Fibroblast of skin of right biceps (primary cell): ENCODE measurements at regions not wholly inside any gene's neighbourhood (a gene's known extent, or its start where the extent isn't known, plus 50 kb on each side); places are given as distances from the start of the nearest gene placed in this dataset.
"Not testable (repeated sequence)": the region's sequence is repeated elsewhere in the genome, so short reads cannot be mapped to it uniquely, and the experiment has no call there.

Source experiments
- DNase-seq: peaks from one replicate; pipeline ENCODE4 v3.0.0-alpha.2; 2013

DNA sequence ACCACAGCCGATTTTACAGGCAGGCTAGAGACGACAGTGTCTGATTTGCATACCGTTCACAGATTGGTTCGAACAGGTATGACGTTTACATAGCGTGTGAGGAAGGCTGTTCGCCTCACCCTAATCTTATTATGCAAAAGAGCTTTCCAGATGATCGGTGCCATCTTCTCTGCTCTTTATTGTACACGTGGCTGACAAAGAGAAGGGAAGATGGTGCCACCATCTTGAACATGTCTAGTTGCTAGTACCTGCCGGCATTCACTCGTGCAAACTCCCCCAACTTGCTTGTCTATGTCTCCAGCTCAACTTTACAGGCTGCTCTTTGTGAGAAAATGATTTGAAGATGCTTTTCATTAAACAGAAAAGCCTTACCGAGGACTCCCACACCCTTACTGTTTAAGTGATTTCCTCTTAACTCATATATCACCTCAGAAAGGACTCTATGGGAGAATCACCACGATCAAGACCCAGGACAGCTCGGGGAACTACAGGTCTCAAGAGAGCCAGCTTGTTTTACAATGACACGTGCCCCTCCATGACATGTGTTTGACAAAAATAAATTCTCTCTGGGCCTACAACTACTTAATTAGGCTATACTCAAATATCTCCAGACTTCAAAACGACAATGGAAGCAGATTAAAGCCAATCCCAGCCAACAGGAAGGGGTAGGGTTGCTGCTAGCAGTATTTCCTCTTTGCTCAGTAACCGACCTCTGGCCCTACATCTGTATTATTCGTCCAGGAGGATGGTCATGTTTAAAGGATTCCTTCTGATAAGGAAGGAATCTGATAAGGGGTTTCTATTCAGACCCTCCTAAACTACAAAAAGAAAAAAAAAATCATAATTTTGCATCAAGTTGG, 480.6 kb downstream of the TMEM114 start:
- DNase-seq: no peak

DNA sequence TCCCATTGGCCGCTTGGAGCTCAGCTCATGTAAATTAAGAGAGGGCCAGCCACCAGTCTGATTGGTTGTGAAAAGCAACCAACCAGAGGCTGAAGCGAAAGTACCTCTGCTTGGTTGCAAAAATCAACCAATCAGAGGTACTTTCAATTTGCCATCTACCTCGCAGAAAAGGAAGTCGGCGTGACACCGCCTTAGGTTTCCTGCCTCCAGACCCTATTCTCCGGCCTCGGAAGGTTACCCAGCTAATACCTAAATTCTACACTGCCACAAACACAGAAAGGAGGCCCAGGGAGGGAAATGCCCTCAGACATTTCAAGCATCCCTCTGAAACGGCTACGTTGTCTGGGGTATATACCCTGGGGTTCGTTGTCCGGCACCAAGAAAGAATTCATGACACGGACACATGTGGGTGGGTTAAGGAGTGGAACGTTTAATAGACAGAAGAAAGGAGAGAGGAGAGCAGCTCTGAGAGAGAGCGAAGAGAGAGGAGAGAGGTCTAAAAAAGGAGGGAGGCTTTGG, 481.3 kb downstream of the TMEM114 start:
- DNase-seq: no peak

DNA sequence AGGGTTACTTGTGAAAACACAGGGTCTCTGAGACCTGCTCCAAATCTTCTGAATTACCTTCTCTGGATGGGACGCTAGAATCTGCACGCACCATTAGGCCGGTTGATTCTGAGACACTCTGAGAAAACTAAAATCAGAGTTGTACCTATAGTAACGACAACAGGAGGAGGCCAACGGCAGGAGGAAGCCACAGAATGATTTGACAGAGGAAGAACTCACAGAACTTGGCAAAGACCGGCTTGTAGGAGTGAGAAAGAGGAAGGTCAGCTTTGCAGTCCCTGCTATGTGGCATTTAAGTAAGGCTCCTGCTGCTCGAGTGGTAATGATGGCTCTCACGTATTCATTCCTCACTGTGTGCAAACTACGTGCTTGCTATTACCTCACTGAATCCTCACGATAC, 483.0 kb downstream of the TMEM114 start:
- no peak for DNase-seq

DNA sequence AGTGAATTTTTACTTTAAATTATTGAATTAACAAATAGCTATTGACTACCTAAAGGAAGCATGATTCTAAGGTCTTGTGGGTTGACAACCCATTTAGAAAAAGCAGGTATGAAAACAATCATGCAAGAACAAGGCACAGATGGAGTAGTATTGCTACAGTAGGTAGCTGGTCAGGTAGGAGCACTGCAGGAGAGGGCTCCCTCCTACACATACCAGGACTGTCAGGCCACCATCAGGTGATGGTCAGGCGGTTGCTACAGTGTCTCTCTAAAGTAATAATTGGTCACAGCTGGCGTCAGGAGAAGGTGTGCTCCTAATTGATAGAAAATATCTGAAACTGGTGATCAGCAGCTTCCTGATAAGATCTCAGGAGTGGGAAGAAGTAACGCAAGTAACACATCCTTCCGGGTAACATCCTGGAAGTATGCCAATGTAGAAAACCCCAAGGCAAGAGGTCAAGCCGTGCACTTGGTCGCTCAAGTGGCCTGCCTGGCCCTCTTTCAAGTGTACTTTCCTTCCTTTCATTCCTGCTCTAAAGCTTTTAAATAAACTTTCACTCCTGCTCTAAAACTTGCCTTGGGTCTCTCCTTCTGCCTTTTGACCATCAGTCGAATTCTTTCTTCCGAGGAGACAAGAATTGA, 486.5 kb downstream of the TMEM114 start:
- DNase-seq: no peak

DNA sequence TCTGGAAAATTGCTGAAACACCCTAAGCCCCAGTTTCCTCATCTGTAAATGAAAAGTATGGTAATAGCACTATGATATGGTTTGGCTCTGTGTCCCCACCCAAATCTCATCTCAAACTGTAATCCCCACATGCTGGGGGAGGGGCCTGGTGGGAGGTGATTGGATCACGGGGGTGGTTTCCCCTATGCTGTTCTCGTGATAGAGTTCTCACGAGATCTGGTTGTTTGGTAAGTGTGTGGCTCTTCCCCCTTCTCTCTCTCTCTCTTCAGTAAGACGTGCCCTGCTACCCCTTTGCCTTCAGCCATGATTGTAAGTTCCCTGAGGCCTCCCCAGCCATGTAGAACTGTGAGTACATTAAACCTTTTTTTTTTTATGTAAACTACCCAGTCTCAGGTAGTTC, 490.7 kb downstream of the TMEM114 start:
- DNase-seq: no peak

DNA sequence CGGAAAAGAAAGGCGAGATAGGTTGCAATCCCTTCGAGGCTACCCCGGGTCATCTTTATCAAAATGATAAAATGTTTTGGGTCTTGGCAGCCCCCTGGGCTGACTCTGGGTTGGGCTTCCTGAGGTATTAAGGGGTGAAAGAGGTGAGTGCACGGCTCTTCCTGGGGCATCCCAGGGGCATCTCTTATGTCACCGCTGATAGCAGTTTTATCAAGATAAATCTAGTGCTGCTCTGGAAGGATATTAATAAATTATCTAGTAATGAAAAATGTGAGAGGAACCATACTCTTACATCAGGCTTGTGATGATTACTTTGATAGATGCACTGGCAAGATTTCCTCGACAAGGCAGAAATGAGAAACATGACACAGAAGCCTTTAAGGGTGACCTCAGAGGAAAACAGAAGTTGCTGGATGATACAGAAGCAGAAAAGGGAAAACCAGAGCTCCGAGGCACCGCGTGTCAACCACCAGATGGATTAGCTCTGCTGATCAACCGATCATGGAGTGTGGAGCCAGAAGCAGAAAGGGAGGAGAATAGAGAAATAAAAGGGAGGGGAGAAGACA, 491.3 kb downstream of the TMEM114 start:
- no peak for DNase-seq

DNA sequence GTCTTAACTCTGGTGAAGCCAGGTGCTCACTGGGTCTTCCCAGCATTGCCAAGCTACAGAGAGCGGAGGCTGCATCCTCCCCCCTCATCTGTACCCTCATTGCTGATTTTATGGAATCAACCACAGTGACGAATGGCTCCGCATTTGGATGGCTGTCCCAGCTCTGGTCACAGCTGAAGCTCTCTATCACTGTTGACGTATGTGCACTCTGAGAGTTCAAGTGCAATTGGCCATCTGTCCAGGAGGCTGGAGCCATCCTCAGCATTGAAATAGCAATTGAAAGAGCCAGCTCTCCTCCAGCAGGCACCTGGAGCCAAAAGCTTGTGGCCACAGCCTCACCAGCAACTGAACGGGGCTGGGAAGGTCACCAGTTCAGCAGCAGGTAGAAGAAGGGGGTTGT, 494.1 kb downstream of the TMEM114 start:
- no peak for DNase-seq

DNA sequence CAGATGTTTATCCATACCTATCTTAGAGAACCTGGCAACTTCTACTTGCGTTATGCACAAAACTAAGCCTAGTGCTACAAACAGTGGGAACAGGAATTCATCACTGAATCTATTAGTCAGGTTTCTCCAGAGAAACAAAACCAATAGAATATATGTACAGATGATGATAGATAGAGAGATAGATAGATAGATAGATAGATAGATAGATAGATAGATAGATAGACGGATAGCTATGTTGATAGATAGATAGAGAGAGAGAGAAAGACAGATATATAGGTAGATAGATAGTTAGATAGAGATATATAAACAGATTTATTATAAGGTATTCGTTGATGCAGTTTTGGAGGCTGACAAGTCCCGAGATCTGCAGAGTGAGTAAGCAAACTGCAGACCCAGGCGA, 495.6 kb downstream of the TMEM114 start:
- no peak for DNase-seq

DNA sequence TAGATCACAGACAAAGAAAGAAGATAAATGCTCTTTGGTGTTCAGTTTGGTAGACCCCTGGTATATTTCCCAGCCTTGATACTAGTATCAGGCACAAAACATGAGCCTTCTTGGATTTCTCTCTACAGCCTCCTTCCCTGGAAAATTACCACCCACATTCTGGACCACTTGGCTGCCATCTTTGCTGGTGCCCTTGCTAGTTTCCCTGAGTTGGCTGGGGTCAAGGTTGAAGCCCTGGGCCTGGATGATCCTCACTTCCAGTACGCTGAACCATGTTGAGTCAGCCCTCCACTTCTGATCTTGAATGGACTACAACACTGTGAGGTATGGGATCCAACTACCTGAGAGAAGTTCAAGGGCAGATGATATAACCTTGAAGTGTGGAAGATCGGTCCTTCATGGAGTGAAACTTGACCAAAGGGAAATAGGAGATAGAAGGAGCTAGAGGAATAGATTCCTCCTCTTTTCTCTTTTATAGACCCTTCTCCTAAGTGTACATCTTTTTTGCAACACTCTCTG, 501.4 kb downstream of the TMEM114 start:
- DNase-seq: no peak

DNA sequence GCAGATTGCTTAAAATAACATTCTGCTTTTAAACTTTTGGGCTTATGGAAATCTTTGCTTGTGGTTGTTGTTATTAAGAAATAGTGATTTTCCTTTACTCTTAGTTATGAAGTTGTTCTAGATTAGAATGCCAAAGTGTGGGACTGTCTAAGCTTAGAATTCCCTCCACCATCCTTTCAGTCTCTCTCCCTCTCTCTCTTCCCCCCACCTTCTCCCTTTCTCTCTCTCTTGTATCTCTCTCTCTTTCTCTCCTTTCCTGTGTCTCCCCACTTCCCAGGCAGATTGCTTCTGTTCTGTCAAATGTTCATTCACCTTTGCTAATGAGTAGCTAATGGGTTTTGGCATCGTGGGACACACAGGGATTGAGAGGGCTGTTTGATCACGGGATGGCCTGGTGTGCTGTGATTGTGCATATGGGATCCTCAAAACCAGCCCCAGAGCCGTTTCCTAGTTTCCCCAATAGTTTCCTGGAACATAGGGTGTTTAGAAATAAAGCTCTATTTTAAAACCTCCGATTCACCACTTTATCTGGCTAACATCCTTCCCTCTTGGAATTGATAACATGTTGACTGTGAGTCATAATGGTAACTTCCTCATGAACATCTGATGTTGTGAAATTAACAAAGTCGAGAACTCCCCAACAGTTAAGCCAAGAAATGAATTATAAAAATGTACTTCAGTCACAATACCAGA, 502.6 kb downstream of the TMEM114 start:
- no peak for DNase-seq

DNA sequence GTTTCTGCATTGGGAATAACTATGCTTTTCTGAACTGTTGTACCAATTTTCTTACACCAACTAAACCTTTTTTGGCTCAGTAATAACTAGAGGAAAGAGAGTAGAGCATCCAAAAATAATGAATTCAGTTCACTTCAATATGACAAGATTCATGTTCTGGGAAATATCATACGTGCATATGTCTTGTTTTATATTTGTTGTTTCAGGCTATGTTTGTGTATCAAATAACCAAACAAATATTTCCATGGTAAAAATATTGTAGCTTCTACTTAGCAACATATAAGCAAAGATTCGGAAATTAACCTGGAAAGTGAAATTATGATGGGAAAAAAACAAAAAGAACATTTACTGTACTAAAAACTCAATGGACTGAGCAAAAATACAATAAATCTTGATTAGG, 503.2 kb downstream of the TMEM114 start:
- no peak for DNase-seq

DNA sequence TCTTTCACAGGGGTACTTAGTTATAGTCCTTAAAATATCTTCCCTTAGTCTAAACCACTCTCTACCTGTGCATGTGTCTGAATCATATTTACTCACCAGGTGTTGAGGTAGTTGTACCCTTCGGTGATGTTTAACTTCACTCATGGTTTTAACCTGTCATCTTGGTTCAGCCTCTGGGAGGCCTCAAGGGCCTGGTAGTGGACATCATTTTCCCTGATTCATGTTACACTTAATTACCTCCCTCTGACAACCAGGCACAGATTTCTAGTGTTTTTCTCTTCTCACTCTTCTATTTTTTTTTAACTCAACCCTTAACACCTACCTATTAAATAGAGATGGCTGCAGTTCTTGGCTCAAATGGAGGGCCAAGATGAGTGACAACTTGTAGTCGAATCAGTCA, 505.4 kb downstream of the TMEM114 start:
- no peak for DNase-seq

DNA sequence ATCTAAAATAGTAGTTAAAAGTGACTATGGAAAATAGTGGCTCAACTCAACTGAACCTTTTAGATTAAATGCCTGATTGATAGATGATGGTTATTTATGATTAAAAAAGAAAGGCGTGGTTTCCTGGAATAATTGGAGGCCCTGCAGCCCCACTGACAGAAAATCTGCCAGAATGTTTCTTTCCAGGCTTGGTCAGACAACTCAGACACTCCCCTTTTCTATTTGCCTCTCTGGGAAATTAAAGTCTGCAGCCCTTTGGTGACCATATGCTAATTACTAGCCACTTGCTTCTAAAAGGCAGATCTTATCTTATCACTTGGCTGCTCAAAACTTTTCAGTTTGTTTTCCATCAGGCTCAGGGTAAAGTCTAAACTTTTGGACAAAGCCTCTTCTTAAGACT, 506.0 kb downstream of the TMEM114 start:
- DNase-seq: no peak

DNA sequence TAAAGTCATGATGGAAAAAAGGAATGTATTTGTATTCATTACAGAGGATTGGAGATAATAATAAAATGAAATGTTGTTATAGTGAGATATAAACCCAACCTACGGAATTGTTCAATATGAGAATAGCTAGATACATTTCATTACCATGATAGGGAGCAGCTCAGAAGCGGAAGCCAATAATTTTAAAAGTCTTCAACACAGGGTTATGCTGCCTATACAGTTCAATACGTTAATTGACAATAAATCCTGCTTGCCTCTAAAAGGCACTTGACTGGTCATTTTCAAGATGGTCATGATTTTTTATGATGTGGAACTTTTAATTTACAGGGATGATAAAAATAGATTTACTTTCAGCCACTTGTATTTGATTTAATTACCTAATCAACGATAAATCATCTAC, 506.8 kb downstream of the TMEM114 start:
- DNase-seq: no peak

DNA sequence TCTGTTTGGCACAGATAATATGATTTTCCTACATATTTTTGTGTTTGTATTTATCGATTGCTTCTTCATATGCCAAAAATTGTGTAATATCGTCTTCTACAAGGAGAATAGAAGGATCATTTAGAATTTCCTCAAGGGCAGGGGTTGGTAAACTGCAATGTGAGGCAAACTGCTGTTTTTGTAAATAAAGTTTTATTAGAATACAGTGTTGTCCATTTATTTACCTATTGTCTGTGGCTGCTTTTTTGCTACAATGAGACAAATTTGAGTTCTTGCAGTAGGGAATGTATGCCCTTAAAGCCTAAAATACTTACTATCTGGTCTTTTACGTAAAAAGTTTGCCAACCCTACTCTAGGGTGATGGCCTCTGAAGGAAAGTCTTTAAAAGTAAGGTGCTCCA, 509.5 kb downstream of the TMEM114 start:
- no peak for DNase-seq

DNA sequence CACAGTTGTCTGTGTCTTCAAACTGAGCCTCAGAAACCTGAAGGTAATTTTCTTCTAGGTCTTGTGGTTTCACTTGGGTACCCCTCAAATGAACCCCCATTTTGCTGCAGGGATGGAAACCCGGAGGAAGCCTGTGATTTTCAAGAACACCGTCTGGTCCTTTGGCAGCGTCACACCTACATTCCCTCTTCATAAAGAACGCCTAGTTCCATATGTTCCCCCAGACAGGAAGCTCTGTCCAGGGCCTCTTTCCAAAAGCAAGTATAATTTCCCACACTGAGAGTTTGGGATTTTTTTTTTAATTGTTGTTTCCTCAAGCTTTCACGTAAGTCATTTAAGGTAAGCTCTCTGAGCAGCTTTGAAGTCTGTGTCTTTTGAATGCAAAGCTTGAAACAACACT, 515.0 kb downstream of the TMEM114 start:
- DNase-seq: no peak

DNA sequence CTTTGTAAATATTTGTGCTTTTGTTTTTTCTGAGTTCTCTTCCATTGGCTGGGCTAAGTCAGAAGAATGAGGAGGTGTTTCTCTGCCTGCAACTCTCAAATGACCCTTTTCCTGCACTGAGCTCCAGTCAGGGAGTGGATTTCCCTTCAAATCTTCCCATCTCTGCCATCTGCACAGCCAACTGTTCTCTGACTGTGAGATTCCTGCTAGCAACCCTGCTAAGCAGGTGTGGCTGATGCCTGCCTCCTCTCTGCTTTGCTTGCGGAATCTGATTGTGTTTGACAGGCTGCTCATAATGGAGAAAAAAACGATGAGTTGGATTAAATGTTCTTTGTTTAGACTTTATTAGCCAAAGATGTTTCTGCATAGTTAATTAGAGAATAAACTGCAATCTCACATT, 519.8 kb downstream of the TMEM114 start:
- DNase-seq: no peak

DNA sequence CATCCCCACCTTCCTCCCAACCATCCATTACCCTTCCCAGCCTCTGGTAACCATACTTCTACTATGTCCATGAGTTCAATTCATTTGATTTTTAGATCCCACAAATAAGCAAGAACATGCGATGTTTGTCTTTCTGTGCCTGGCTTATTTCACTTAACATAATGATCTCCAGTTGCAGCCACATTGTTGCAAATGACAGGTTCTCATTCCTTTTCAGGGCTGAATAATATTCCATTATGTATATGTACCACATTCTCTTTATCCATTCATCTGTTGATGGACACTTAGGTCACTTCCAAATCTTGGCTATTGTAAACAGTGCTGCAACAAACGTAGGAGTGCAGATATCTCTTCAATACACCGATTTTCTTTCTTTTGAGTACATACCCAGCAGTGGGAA, 522.1 kb downstream of the TMEM114 start:
- not testable (repeated sequence) for DNase-seq

DNA sequence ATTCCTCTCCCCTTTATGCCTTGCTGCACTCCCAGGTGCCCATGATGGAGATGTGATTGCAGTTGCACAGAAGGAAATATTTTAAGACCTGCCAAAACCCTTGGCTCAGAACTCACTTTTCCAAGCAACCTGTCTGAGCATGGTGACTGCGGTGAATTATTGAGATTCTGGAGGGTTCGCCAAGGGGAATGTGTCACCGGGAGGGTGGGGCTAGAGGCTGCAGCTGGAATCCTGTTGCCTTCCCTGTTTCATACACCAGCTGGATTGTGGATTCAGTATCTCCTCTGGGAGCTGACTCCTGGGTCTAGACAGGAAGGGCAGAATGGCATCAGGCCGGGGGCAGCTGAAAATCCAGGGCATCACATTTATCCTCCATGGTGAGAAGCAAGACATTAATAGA, 527.2 kb downstream of the TMEM114 start:
- no peak for DNase-seq

DNA sequence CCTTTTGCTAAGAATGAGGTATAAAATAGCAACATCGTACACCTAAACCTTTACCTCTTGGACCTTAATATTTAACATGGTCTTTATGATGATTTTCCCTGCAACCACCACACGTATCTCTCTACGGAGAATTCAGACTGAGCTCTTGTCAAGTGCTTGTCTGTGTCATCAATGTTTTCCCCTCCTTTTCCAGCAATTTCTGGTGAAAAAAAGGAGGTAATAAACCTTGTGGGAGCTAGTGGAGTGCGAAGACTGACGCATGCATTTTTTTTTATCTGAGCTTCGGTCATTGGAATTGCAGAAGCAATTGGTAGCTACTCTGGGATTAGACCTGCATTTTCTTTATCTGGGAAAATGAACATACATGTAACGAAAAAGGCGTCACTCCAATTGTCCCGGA, 527.6 kb downstream of the TMEM114 start:
- no peak for DNase-seq

DNA sequence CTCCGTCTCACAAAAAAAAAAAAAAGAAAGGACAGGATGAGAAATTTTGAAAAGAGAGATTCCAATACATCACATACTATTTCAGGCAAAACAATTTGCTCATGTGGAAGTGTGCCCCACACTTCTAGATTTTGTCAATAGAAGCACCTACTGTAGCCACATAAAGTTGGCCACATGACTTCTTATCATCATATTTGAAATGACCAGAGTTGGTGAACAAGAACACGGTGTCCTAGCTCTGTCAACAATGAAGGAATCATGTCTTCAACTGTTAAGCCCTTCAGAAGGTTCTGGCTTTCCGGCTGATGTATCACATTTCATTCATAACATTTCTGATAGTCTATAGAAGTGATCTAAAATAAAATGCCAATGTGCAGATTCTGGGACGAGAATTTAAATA, 534.5 kb downstream of the TMEM114 start:
- DNase-seq: no peak

DNA sequence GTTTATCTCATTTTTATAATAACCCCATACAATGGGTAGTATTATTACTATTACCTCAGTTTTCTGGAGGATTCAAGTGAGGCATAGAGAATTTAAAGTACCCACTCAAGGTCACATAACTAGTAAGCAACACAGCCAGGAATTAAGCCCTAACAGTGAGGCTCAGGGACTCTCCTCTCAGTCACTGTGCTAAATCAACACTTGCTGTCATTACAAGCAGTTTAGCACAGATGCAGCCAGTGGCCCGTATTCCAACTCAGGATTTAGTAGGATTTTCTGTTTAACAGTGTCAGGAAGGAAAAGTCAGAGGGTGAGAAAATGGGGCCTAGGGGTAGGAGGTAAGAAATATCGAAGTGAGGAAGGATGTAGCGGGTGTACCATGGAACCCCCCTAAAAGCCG, 536.9 kb downstream of the TMEM114 start:
- DNase-seq: no peak

DNA sequence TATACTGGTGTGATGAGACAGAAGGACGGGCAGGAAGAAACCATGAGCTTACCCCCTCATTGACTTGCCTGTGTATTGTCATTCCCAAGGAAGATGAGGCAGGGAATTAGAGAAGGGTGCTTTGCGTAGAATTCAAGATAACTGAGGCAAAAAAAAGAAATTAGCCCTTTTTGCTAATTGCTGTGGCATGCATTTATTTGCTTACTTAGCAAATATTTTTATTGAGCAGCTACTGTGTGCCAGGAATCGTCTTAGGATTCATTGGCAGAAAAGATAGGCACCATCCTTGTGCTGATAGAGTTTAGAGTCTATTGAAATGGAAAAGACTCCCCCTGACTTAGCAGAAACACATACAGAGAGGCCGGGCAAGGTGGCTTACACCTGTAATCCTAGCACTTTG, 541.9 kb downstream of the TMEM114 start:
- no peak for DNase-seq
